ENCODE measurements at regions not wholly inside any gene's neighbourhood (a gene's known extent, or its start where the extent isn't known, plus 50 kb on each side); places are given as distances from the start of the nearest gene placed in this dataset.

- TF ChIP-seq CTCF (IDR thresholded peaks at IDR 0.05) (no peak), POLR2A (IDR thresholded peaks at IDR 0.05) (no peak)
Observed at GRCh38 chr4:71181332-71181731, 157.5 kb upstream of the SLC4A4 start.
